GM23338 (cell line): ENCODE measurements at regions not wholly inside any gene's neighbourhood (a gene's known extent, or its start where the extent isn't known, plus 50 kb on each side); places are given as distances from the start of the nearest gene placed in this dataset.

Source experiments
- ATAC-seq: fragments of 200-7000 bp; cut with Tn5 transposase; 3 replicates; pipeline ENCODE4 v1.9.1; 2020
- DNase-seq: peaks from one replicate; pipeline ENCODE4 v3.0.0-alpha.2; 2015; ENCODE audit warnings: low spot score
- H2AFZ ChIP-seq: fragments of 200-600 bp; sonication (generic); 2 replicates; pipeline ENCODE4 v1.8.0; 2016; ENCODE audit warnings: antibody characterized with exemption, mild to moderate bottlenecking, moderate library complexity
- H3F3A ChIP-seq: fragments of 200-600 bp; sonication (generic); replicated peaks from 2 replicates; pipeline ENCODE4 v1.8.0; 2017; ENCODE audit warnings: antibody characterized with exemption, mixed run types, low read depth
- H3K27ac ChIP-seq: fragments of 200-600 bp; sonication (generic); 2 replicates; pipeline ENCODE4 v1.6.1; 2016; ENCODE audit warnings: low read depth
- H3K27me3 ChIP-seq: fragments of 200-600 bp; sonication (generic); 2 replicates; pipeline ENCODE4 v1.8.0; 2016; ENCODE audit warnings: mild to moderate bottlenecking, mixed run types, moderate library complexity; ENCODE audit not compliant: insufficient read depth
- H3K36me3 ChIP-seq: fragments of 200-600 bp; sonication (generic); 2 replicates; pipeline ENCODE4 v1.8.0; 2016; ENCODE audit warnings: mild to moderate bottlenecking; ENCODE audit not compliant: insufficient read depth
- H3K4me1 ChIP-seq: fragments of 200-600 bp; sonication (generic); 2 replicates; pipeline ENCODE4 v1.8.0; 2016; ENCODE audit warnings: mild to moderate bottlenecking, moderate library complexity; ENCODE audit not compliant: insufficient read depth
- H3K4me2 ChIP-seq: fragments of 200-600 bp; sonication (generic); 2 replicates; pipeline ENCODE4 v1.7.1; 2017; ENCODE audit warnings: mixed run types
- H3K4me3 ChIP-seq: fragments of 200-600 bp; sonication (generic); 2 replicates; pipeline ENCODE4 v1.6.1; 2016; ENCODE audit warnings: mixed run types
- H3K79me2 ChIP-seq: fragments of 200-600 bp; sonication (generic); replicated peaks from 2 replicates; pipeline ENCODE4 v1.8.0; 2017; ENCODE audit warnings: mild to moderate bottlenecking; ENCODE audit not compliant: insufficient read depth
- H3K9me2 ChIP-seq: fragments of 200-600 bp; sonication (generic); 2 replicates; pipeline ENCODE4 v1.8.0; 2017; ENCODE audit not compliant: insufficient read depth
- H4K20me1 ChIP-seq: fragments of 200-600 bp; sonication (generic); replicated peaks from 2 replicates; pipeline ENCODE4 v1.8.0; 2017; ENCODE audit warnings: mild to moderate bottlenecking; ENCODE audit not compliant: insufficient read depth
- H3K27ac Mint-ChIP-seq: 2 replicates; pipeline ENCODE4 v1.8.0; 2020; ENCODE audit warnings: inconsistent platforms, mild to moderate bottlenecking, moderate library complexity, mixed read lengths
- H3K27me3 Mint-ChIP-seq: 3 replicates; pipeline ENCODE4 v1.8.0; 2022; ENCODE audit warnings: low read depth, mild to moderate bottlenecking, moderate library complexity, mixed read lengths, inconsistent platforms; ENCODE audit not compliant: insufficient read depth, poor library complexity
- H3K36me3 Mint-ChIP-seq: 3 replicates; pipeline ENCODE4 v1.8.0; 2021; ENCODE audit warnings: low read depth, mild to moderate bottlenecking, inconsistent platforms, moderate library complexity, mixed read lengths
- H3K4me1 Mint-ChIP-seq: 3 replicates; pipeline ENCODE4 v1.8.0; 2020; ENCODE audit warnings: mild to moderate bottlenecking, inconsistent platforms, mixed read lengths
- H3K4me3 Mint-ChIP-seq: 3 replicates; pipeline ENCODE4 v1.8.0; 2021; ENCODE audit warnings: moderate library complexity, mild to moderate bottlenecking, inconsistent platforms, mixed read lengths
- H3K9me3 Mint-ChIP-seq: 3 replicates; pipeline ENCODE4 v1.8.0; 2020; ENCODE audit warnings: moderate library complexity, mild to moderate bottlenecking, inconsistent platforms, mixed read lengths
- CTCF ChIP-seq, 2 experiments: fragments of 200-600 bp in 1 of 2; sonication (generic) in 1 of 2; conservative IDR thresholded peaks; 2 replicates each; pipeline versions ENCODE4 v1.5.1 to v1.6.1; 2016 to 2017; ENCODE audit warnings: antibody characterized with exemption in 2 of 2, low read depth in 2 of 2, mild to moderate bottlenecking in 2 of 2, moderate library complexity in 1 of 2
- ETS1 ChIP-seq: IDR thresholded peaks from 2 replicates; pipeline ENCODE4 v1.6.1; 2016; ENCODE audit warnings: antibody characterized with exemption
- NANOG ChIP-seq: IDR thresholded peaks from 2 replicates; pipeline ENCODE4 v1.6.1; 2016; ENCODE audit warnings: antibody characterized with exemption, borderline replicate concordance
- POLR2AphosphoS5 ChIP-seq: IDR thresholded peaks from 2 replicates; pipeline ENCODE4 v1.6.1; 2016; ENCODE audit warnings: antibody characterized with exemption, low read depth
- REST ChIP-seq: IDR thresholded peaks from one replicate; pipeline ENCODE4 v1.6.1; 2018; ENCODE audit warnings: antibody characterized with exemption; ENCODE audit not compliant: unreplicated experiment
- STAT1 ChIP-seq: IDR thresholded peaks from one replicate; pipeline ENCODE4 v1.6.1; 2016; ENCODE audit warnings: antibody characterized with exemption; ENCODE audit not compliant: unreplicated experiment
- ZNF114 ChIP-seq: fragments of 250-450 bp; sonication (Bioruptor Pico); IDR thresholded peaks from 2 replicates; pipeline ENCODE4 v1.5.0; 2020; ENCODE audit warnings: mild to moderate bottlenecking, moderate library complexity
- ZNF331 ChIP-seq: fragments of 250-450 bp; sonication (Bioruptor Pico); IDR thresholded peaks from 2 replicates; pipeline ENCODE4 v1.5.0; 2020; ENCODE audit warnings: low read depth, mild to moderate bottlenecking, moderate library complexity

GRCh38 chrX:13120017-13120416, 75.6 kb upstream of the FAM9C start (continued):
- TF ChIP-seq CTCF (conservative IDR thresholded peaks at IDR 0.05; ENCODE audit: low read depth in 2 of 2) (no peak), ZNF114 (CRISPR knock-in tag) (no peak), STAT1 (no peak)

GRCh38 chrX:13119386-13119785, 75.0 kb upstream of the FAM9C start:
- H3K9me2 ChIP-seq = no peaks in the 10 kb centered on the region
- Mint-ChIP-seq H3K36me3 (peaks cover 21% of the 10 kb centered on the region), H3K4me3 (no peak overlapping the region), H3K4me1 (peaks cover 7% of the 10 kb centered on the region), H3K9me3 (peaks cover 20% of the 10 kb centered on the region), H3K27ac (no peak overlapping the region), H3K27me3 (no peaks in the 10 kb centered on the region)
- no peak overlapping the region for H3K4me3 ChIP-seq
- H3K4me2 ChIP-seq = no peak overlapping the region
- H4K20me1 ChIP-seq = no peaks in the 10 kb centered on the region
- DNase-seq (no peak), ATAC-seq (no peak)
- H3K79me2 ChIP-seq = no peaks in the 10 kb centered on the region
- H2AFZ ChIP-seq = no peak overlapping the region
- no peaks in the 10 kb centered on the region for H3F3A ChIP-seq
- no peaks in the 10 kb centered on the region for H3K27me3 ChIP-seq
- no peak for TF ChIP-seq NANOG
- no peak for TF ChIP-seq ZNF331 (CRISPR knock-in tag)
- H3K36me3 ChIP-seq = no peaks in the 10 kb centered on the region
- no peak overlapping the region for H3K27ac ChIP-seq
- H3K4me1 ChIP-seq = no peaks in the 10 kb centered on the region

GRCh38 chrX:13115146-13115855, 70.9 kb upstream of the FAM9C start:
- H3K79me2 ChIP-seq = no peaks in the 10 kb centered on the region
- H3K27ac ChIP-seq = no peak overlapping the region
- no peak overlapping the region for H3K4me3 Mint-ChIP-seq
- H4K20me1 ChIP-seq = no peaks in the 10 kb centered on the region
- no peak overlapping the region for H3K4me3 ChIP-seq
- no peaks in the 10 kb centered on the region; the same call in 2 of the 3 replicates for H3K4me1 Mint-ChIP-seq
- H3K27ac Mint-ChIP-seq = no peak overlapping the region
- H3K4me1 ChIP-seq = no peaks in the 10 kb centered on the region
- no peak for ATAC-seq
- peaks cover 20% of the 10 kb centered on the region for H3K9me3 Mint-ChIP-seq
- no peak for TF ChIP-seq POLR2AphosphoS5
- no peak for TF ChIP-seq ETS1
- no peak for TF ChIP-seq ZNF331 (CRISPR knock-in tag)
- no peak for TF ChIP-seq REST
- no peak overlapping the region for H3K4me2 ChIP-seq
- no peaks in the 10 kb centered on the region for H3K27me3 ChIP-seq
- H3F3A ChIP-seq = no peaks in the 10 kb centered on the region
- peaks cover 21% of the 10 kb centered on the region for H3K36me3 Mint-ChIP-seq
- H3K9me2 ChIP-seq = no peaks in the 10 kb centered on the region
- no peaks in the 10 kb centered on the region for H3K27me3 Mint-ChIP-seq
- H2AFZ ChIP-seq = no peak overlapping the region
- no peak for DNase-seq
- no peaks in the 10 kb centered on the region for H3K36me3 ChIP-seq
